ENCODE measurements at regions not wholly inside any gene's neighbourhood (a gene's known extent, or its start where the extent isn't known, plus 50 kb on each side); places are given as distances from the start of the nearest gene placed in this dataset.

- H3K27me3 ChIP-seq: no peaks in the 10 kb centered on the region; the same call in 1 of the 2 replicates
- DNase-seq: no peak
- TF ChIP-seq, protein P1, sequence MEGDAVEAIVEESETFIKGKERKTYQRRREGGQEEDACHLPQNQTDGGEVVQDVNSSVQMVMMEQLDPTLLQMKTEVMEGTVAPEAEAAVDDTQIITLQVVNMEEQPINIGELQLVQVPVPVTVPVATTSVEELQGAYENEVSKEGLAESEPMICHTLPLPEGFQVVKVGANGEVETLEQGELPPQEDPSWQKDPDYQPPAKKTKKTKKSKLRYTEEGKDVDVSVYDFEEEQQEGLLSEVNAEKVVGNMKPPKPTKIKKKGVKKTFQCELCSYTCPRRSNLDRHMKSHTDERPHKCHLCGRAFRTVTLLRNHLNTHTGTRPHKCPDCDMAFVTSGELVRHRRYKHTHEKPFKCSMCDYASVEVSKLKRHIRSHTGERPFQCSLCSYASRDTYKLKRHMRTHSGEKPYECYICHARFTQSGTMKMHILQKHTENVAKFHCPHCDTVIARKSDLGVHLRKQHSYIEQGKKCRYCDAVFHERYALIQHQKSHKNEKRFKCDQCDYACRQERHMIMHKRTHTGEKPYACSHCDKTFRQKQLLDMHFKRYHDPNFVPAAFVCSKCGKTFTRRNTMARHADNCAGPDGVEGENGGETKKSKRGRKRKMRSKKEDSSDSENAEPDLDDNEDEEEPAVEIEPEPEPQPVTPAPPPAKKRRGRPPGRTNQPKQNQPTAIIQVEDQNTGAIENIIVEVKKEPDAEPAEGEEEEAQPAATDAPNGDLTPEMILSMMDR (IDR thresholded peaks at IDR 0.05; ENCODE audit: low read depth, low read length): no peak
Observed at GRCh38 chr20:10747019-10747418, 73.2 kb upstream of the JAG1 start.

GRCh38 chr20:10749084-10749483 lies 75.3 kb upstream of the JAG1 start:
- Histone ChIP-seq H3K36me3 (no peaks in the 10 kb centered on the region), H3K9me3 (no peaks in the 10 kb centered on the region)

More at GRCh38 chr20:10747019-10747418, 73.2 kb upstream of the JAG1 start:
- H3K9me3 ChIP-seq: no peaks in the 10 kb centered on the region
- H3K36me3 ChIP-seq: no peaks in the 10 kb centered on the region
- H3K4me1 ChIP-seq: no peaks in the 10 kb centered on the region
- no peak overlapping the region for H3K4me3 ChIP-seq (ENCODE audit: low read depth, low read length)

DNA sequence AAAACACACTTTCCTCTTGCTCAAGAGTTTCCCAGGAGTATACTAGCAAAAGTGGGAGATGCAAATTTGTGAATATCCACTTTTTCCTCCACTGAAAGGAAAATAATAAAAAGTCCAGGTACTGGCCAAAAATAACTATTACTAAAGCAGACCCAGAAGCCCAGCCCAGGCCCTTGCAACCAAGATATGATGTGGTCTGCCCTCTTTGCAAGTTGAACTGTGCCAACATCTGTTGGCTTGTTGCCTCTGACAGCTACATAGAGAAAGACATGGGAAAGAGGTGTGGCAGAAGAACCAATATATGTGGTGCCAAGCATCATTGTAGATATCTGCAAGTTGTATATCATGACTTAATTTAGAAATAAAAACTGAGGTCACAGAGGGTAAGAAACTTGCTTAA lies 78.4 kb upstream of the JAG1 start:
- no peaks in the 10 kb centered on the region; the same call in 1 of the 2 replicates for H3K27me3 ChIP-seq
- TF ChIP-seq, protein P1 (IDR thresholded peaks at IDR 0.05; ENCODE audit: low read depth, low read length): no peak
- no peak overlapping the region for H3K4me3 ChIP-seq (ENCODE audit: low read depth, low read length)
- H3K4me1 ChIP-seq: no peaks in the 10 kb centered on the region
- no peaks in the 10 kb centered on the region for H3K9me3 ChIP-seq
- no peaks in the 10 kb centered on the region for H3K36me3 ChIP-seq
- DNase-seq: no peak

More at GRCh38 chr20:10749084-10749483, 75.3 kb upstream of the JAG1 start:
- TF ChIP-seq, protein P1 (IDR thresholded peaks at IDR 0.05; ENCODE audit: low read depth, low read length): no peak
- no peak overlapping the region for H3K4me3 ChIP-seq (ENCODE audit: low read depth, low read length)
- no peaks in the 10 kb centered on the region; the same call in 1 of the 2 replicates for H3K27me3 ChIP-seq
- H3K4me1 ChIP-seq: no peaks in the 10 kb centered on the region
- no peak for DNase-seq

DNA sequence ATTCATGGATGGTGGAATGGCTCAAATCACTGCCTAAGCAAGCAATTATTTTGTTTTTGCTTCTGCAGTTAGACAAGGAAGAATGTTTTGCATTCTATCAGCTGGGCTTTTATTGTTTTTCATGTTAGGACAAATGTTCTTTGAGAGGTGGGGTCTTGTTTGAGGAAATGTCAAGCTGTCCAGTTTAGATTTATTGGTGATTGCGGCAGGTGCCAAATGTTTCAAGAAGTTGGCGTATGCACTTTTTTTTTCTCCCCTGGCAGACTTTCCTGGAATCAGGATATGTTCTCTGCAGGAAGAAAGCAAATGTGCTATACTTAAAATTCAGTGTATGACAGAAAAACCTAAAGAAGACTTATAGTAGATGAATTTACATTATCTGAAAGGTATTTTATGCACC lies 81.0 kb upstream of the JAG1 start:
- TF ChIP-seq, protein P1 (IDR thresholded peaks at IDR 0.05; ENCODE audit: low read depth, low read length): no peak
- no peak overlapping the region for H3K4me3 ChIP-seq (ENCODE audit: low read depth, low read length)
- no peaks in the 10 kb centered on the region for H3K4me1 ChIP-seq
- no peaks in the 10 kb centered on the region for H3K9me3 ChIP-seq
- H3K36me3 ChIP-seq: no peaks in the 10 kb centered on the region
- DNase-seq: no peak
- no peaks in the 10 kb centered on the region; the same call in none of the 2 replicates for H3K27me3 ChIP-seq

DNA sequence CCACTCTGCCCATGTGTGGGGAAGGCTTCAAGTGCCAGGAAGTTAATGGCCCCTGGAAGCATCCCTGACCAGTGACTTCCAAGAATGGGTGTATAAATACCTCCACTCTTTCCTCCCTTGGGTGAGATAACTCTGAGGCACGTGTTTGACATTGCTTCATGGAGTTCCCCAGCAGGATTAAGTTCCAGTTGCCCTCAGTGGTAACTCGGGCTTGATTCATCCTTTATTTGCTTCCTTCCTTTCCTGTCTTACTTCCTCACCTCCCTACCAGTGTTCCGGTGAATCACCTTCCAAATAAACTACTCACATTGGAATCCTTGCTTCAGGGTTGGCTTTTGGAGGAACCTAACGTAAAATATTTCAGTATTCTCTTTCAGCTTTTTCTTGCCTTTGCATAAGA lies 84.6 kb upstream of the JAG1 start:
- TF ChIP-seq, protein P1 (IDR thresholded peaks at IDR 0.05; ENCODE audit: low read depth, low read length): no peak
- H3K27me3 ChIP-seq: no peaks in the 10 kb centered on the region; the same call in 1 of the 2 replicates
- H3K4me3 ChIP-seq (ENCODE audit: low read depth, low read length): no peak overlapping the region
- no peaks in the 10 kb centered on the region for H3K9me3 ChIP-seq
- H3K4me1 ChIP-seq: no peaks in the 10 kb centered on the region
- DNase-seq: no peak
- H3K36me3 ChIP-seq: no peaks in the 10 kb centered on the region

DNA sequence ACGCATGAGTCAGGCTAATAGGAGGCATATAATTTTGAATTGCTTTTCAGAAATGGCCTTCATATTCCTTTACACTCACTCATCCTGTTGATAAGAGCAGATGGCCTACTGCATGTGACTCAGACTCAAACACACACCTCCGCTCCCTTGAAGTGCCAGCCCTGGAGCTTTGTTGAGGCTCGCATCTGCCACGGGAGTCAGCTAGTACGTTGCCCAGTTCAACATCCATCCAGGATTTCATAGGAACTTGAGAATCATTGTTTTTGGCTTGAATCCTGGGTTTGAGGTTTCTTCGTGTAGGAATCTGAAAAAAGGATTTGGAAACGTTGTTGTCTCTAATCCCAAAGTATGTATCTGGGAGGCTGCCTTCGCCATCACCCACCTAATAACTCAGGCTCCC lies 87.4 kb upstream of the JAG1 start:
- no peaks in the 10 kb centered on the region; the same call in 1 of the 2 replicates for H3K27me3 ChIP-seq
- no peaks in the 10 kb centered on the region for H3K9me3 ChIP-seq
- no peak overlapping the region for H3K4me3 ChIP-seq (ENCODE audit: low read depth, low read length)
- DNase-seq: no peak
- TF ChIP-seq, protein P1 (IDR thresholded peaks at IDR 0.05; ENCODE audit: low read depth, low read length): no peak
- no peaks in the 10 kb centered on the region for H3K36me3 ChIP-seq
- no peaks in the 10 kb centered on the region for H3K4me1 ChIP-seq
